Hematopoietic multipotent progenitor cell treated with erythropoietin and hydrocortisone succinate and interleukin-3 and kit ligand, for 8 days (in vitro differentiated cells): ENCODE measurements at regions not wholly inside any gene's neighbourhood (a gene's known extent, or its start where the extent isn't known, plus 50 kb on each side); places are given as distances from the start of the nearest gene placed in this dataset.

Experiments used
- DNase-seq: peaks from one replicate; pipeline ENCODE4 v3.0.0-alpha.2; 2015

DNA sequence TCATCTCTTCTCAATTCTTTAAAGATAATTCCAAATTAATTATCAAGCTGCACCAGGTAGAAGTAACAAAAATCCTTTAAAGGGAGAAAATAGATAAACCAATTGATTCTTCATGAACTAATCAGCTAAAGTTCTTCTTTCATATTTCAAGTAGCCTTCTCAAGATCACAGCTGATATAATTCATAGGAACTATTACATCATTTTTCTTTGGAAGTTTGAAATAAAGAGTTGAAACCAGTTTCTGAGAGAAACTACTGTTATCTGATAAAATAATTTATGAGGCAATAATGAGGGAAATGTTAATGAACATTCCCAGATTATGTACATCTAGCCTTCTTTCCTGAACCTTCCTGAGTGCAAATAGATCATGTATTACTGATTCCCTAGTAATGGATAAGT lies 484.9 kb downstream of the METTL4 start:
- DNase-seq, result no peak

DNA sequence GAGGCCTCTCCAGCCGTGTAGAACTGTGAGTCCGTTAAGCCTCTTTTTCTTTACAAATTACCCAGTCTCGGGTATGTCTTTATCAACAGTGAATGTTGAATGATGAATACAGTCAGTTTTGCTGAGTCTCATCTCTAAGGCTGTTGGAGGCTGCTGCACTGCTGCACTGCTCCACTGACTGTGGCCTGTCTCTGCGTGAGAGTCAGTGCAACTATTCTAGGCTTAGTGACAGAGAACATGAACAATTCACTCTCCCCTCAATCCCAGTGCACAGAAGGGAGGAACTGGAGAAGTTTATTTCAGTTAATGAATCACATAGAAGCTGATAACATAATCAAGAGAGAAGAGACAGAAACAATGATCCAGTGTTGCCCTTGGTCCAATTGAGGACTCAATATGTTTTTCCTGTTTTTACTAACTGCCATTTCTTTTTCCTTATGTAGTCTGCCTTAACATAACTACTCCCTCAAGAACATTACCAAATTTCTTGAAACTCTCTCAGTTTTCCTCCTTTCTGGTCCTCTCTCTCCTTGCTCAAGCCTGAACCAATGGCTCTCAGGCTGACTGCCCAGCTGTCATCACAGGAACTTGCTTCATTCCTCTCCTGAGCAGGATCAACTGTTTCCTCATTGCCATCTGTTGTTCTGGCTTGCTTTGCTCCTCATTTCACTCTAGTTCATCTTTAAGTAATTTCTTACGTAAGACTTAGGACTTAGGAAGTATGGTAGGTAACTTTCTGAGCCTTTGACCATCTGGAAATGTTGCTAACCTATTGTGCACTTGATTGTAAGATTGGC lies 483.2 kb downstream of the METTL4 start:
- no peak for DNase-seq

- no peak for DNase-seq
Measured at GRCh38 chr18:2089396-2089795, 481.9 kb downstream of the METTL4 start.

- DNase-seq, result no peak
Measured at GRCh38 chr18:2091937-2092336, 479.4 kb downstream of the METTL4 start.

DNA sequence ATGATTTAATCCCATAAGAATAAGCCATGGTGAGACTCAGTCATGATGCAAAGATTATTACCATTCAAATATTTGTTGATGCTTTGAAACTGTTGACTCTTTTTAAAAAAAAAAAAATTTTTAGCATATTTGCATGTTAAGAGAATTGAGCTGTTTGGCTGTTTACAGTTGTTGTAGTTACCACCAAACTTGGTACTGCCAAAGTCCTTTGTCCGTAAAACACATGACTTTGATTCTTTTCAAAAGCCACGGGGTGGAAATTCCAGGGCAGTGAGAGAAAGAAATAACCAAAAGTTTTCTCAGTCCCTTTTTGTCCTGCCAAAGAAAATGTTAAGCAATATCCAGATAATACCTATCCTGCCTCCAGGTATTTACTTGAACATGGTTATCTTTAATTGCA lies 474.8 kb downstream of the METTL4 start:
- DNase-seq, result no peak

DNA sequence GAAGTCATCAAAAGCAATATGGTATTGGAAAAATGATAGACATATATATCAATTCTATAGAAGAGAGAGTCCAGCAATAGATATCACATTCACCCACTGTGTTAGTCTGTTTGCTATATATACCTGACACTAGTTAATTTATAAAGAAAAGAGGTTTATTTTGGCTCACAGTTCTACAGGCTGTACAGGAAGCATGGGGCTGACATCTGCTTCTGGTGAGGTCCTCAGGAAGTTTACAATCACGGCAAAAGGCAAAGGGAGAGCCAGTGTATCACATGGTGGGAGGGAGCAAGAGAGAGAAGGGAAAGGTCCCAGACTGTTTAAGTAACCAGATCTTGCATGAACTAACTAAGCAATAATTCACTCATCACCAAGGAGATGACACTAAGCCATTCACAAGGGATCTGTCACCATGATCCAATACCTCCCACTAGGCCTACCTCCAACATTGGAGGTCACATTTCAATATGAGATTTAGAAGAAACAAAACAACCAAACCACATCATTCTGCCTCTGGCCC lies 470.6 kb downstream of the METTL4 start:
- DNase-seq, result no peak

GRCh38 chr18:2102022-2102421 lies 469.3 kb downstream of the METTL4 start:
- DNase-seq, result no peak

GRCh38 chr18:2103299-2103698 lies 468.0 kb downstream of the METTL4 start:
- DNase-seq, result no peak

DNA sequence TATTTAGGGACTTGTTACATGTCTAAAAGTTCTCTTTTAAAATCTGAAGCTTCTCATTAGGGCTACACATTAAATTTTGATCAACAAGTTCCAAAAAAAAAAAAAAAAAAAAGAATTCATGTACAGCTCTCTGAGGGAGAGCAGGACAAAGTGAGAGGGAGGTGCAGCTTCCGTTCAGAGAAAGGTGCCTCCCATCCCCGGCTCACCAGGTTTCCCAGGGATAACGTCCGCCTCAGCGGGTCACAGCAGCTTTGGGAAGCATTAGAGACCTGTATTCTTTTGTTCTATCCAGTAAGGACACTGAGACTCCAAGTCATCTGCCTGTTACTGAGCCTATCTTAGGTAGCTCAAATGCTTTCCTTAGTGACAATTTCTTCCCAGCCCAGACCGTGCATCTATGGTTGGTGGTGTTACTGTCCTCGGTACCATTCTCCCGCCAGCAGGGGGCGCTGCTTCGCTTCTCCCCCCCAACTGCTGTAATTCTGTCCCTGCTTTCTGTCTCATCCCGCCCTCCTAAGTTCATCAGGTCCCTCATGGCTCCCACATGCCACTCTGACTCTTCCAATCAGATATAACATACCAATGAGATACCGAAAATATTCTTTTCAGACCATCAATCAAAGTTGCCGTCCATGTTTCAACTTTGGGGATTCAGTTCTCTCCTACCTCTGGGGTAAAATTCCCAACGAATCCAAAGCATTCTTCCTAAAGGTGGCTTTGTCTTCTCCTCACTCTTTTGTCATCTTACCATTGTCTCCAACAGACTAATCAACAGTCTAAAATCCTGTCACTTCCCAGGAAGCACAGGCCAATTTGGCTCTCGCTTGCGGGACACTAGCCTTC lies 466.5 kb downstream of the METTL4 start:
- peak; percentile 61 for DNase-seq

GRCh38 chr18:2108591-2108990 lies 462.7 kb downstream of the METTL4 start:
- no peak for DNase-seq

DNA sequence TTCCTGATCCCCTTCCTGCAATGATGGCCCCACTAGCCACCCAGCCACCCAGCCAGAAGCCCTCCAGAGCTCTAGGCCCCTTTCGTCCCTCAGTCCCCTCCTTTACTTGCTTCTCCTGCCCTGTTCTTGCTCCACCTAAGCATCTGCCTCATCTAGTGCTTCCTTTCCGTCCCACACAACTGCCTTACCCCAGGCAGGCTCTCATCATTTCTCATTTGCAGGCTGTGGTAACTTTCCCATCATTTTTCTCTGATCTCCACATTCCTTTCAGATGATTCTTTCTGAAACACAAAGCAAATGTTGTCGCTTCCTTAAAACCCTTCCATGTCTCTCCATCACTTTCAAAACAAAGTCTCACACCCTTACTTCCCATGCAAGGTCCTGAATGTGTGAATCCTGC lies 459.8 kb downstream of the METTL4 start:
- DNase-seq, result no peak

DNA sequence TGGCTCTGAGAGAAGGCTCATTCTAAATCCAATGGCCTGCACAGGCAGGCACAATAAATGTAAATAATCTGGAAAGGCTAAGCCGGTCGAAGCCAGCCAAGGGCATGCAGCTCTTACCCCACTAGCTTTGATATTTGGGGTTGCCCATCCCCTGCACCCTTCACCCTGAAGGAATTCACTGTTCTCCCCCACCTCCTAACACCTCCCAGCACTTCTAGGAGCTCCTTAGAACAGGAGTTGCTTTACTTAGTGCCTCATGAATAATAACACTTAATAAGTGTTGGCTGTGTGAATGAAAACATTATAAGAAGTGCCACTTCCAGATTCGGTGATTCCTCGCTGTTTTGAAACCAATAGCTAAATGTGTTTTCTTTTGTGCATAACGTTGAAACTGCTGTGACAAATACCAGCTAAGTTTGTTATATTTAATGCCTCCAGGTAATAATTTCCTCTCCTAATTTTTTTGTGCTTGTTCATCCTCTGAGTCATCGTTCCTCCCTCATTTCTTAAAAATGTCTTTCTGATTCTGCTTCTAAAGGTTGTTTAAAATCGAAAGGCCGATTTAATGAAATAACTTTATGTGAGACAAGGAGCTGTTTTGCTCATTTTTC lies 458.8 kb downstream of the METTL4 start:
- DNase-seq, result no peak

GRCh38 chr18:2114289-2114688 lies 457.0 kb downstream of the METTL4 start:
- DNase-seq, result no peak

- no peak for DNase-seq
Measured at GRCh38 chr18:2114765-2115164, 456.5 kb downstream of the METTL4 start.

- DNase-seq, result no peak
Measured at GRCh38 chr18:2121224-2121623, 450.1 kb downstream of the METTL4 start.

- DNase-seq, result no peak
Measured at GRCh38 chr18:2123077-2123476, 448.2 kb downstream of the METTL4 start.

DNA sequence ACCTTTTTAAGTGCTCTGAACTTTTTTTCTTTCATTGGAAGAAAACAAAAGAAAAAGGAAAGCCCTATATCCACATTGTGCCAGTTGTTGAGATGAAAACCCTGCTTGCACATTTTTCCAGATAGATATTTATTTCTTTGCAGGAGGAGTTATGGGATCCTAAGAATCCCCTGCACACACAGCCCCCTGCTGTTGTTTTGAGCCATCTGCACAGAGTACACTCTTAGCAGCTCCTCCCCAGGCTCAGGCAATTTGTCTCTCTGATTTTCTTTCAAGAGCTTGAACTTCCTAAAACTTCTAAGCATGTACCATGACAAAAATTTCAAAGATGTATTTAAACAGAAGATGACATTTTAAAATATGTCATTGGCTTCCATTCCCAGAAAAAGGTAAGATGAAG lies 436.9 kb downstream of the METTL4 start:
- DNase-seq, result no peak

DNA sequence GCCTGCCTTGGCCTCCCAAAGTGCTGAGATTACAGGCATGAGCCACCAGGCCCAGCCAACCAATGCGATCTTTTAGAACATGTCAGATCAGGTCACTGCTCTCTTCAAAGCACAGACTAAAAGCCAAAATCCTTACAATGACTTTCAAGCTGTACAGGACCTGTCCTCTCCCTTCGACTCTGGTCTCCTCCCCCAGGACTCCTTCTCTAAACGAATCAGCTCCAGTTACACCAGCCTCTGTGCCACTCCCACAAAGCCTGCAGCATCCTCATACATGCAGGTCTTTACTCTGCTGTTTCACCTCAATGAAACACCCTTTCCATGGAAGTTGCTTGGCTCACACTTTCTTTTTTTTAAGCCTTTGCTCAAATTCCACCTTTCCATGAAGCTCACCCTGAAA lies 436.0 kb downstream of the METTL4 start:
- DNase-seq, result no peak

DNA sequence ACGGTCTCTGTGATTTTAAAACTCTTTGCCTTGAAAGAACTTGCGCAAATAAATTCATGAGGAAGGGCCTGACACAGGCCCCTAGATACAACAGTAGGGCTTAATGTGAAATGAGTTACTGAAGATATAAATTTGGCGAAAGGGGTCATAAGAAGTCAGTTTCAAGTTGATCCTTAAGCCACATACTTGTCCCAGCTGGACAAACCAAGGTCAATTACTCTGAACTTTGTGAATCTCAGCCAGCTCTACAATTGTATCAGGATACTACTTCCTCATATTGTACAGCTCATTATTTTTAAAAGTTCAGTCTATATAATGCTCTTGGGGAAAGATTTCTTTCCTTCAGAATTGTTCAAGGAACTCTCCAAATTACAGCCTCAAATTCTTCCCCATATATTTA lies 432.8 kb downstream of the METTL4 start:
- no peak for DNase-seq

- no peak for DNase-seq
Measured at GRCh38 chr18:2139691-2140090, 431.6 kb downstream of the METTL4 start.

- DNase-seq, result no peak
Measured at GRCh38 chr18:2143636-2144035, 427.7 kb downstream of the METTL4 start.

GRCh38 chr18:2144811-2145210 lies 426.5 kb downstream of the METTL4 start:
- DNase-seq, result no peak

DNA sequence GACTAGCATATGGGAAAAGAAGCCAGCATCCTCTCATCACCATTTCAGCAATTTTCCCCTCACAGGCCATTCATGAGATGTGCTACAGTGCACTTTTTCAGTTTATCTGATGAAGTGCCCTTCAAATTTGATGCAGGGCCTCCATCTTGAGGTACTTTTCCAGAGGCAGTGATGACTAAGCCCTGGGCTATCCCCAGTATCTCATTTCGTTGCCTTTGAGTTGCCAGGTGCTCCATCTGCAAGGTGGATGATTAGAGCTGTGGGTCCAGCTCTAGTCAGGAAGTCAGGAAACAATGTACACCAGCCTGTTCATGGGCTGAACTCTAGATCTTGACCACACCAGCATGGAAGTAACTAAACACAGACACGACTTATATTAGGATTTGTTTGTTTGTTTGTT lies 425.2 kb downstream of the METTL4 start:
- DNase-seq, result no peak

DNA sequence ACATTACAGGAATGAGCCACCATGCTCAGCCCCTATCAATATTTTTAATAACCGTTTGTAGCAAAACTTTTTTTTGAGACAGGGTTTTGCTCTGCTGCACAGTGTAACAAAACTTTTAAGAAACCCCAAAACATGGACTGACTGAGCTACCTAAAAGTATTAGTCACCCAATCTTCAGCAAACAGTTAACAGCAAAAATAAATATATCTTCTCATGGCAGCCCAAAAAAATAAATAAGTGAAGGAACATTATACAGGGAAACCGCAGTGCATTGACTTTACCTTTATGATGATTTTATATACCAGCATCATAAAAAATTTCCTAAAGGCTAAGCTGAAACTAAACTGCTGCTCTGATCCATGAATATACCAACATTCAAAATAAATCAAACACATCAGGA lies 424.6 kb downstream of the METTL4 start:
- DNase-seq, result no peak
